ENCODE measurements at regions not wholly inside any gene's neighbourhood (a gene's known extent, or its start where the extent isn't known, plus 50 kb on each side); places are given as distances from the start of the nearest gene placed in this dataset.

DNA sequence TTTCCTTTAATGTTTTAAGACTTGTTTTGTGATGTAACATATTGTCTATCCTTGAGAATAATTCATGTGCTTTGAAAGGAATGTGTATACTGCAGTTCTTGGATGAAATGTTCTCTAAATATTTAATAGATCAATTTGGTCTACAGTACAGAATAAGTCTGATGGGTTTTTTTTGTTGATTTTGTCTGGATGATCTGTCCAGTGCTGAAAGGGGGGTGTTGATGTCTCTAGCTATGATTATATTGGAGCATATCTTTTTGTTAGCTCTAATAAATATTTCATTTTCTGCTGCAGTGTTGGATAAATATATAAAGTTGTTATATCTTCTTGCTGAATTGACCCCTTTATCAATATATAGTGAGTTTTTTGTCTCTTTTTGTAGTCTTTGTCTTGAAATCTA is 269.9 kb upstream of the TUSC1 start:
- TF ChIP-seq, protein P1, sequence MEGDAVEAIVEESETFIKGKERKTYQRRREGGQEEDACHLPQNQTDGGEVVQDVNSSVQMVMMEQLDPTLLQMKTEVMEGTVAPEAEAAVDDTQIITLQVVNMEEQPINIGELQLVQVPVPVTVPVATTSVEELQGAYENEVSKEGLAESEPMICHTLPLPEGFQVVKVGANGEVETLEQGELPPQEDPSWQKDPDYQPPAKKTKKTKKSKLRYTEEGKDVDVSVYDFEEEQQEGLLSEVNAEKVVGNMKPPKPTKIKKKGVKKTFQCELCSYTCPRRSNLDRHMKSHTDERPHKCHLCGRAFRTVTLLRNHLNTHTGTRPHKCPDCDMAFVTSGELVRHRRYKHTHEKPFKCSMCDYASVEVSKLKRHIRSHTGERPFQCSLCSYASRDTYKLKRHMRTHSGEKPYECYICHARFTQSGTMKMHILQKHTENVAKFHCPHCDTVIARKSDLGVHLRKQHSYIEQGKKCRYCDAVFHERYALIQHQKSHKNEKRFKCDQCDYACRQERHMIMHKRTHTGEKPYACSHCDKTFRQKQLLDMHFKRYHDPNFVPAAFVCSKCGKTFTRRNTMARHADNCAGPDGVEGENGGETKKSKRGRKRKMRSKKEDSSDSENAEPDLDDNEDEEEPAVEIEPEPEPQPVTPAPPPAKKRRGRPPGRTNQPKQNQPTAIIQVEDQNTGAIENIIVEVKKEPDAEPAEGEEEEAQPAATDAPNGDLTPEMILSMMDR (IDR thresholded peaks at IDR 0.05), result no peak
- TF ChIP-seq POLR2AphosphoS5 (IDR thresholded peaks at IDR 0.05), result no peak

Measured in breast epithelium (tissue), 3 donors.